HEK293T (cell line): ENCODE measurements at regions not wholly inside any gene's neighbourhood (a gene's known extent, or its start where the extent isn't known, plus 50 kb on each side); places are given as distances from the start of the nearest gene placed in this dataset.

ENCODE experiments used
- BHLHE40 ChIP-seq: fragments of 450-650 bp; IDR thresholded peaks from 2 replicates; pipeline ENCODE4 v1.6.1; 2016; ENCODE audit warnings: mild to moderate bottlenecking, moderate library complexity, borderline replicate concordance
- CTBP1 ChIP-seq: fragments of 450-650 bp; IDR thresholded peaks from 2 replicates; pipeline ENCODE4 v1.6.1; 2016; ENCODE audit warnings: borderline replicate concordance
- ELF4 ChIP-seq: fragments of 450-650 bp; IDR thresholded peaks from 2 replicates; pipeline ENCODE4 v1.6.1; 2017; ENCODE audit warnings: antibody characterized with exemption
- FOXK2 ChIP-seq: fragments of 450-650 bp; IDR thresholded peaks from 2 replicates; pipeline ENCODE4 v1.6.1; 2016; ENCODE audit warnings: mild to moderate bottlenecking
- FOXM1 ChIP-seq: fragments of 450-650 bp; IDR thresholded peaks from 2 replicates; pipeline ENCODE4 v1.6.1; 2017; ENCODE audit warnings: mild to moderate bottlenecking, borderline replicate concordance
- HDGF ChIP-seq: fragments of 450-650 bp; IDR thresholded peaks from 2 replicates; pipeline ENCODE4 v1.6.1; 2017; ENCODE audit warnings: antibody characterized with exemption, borderline replicate concordance
- LEF1 ChIP-seq: fragments of 450-650 bp; IDR thresholded peaks from 2 replicates; pipeline ENCODE4 v1.6.1; 2017; ENCODE audit warnings: mild to moderate bottlenecking, borderline replicate concordance
- NFRKB ChIP-seq: fragments of 450-650 bp; IDR thresholded peaks from 2 replicates; pipeline ENCODE4 v1.6.1; 2016; ENCODE audit warnings: mild to moderate bottlenecking, moderate library complexity
- SP1 ChIP-seq: fragments of 450-650 bp; IDR thresholded peaks from 2 replicates; pipeline ENCODE4 v1.6.1; 2017
- SUZ12 ChIP-seq: fragments of 450-650 bp; IDR thresholded peaks from 2 replicates; pipeline ENCODE4 v1.6.1; 2016; ENCODE audit warnings: mild to moderate bottlenecking
- TARDBP ChIP-seq: fragments of 450-650 bp; IDR thresholded peaks from 2 replicates; pipeline ENCODE4 v1.6.1; 2016
- ZNF384 ChIP-seq: fragments of 450-650 bp; IDR thresholded peaks from 2 replicates; pipeline ENCODE4 v1.6.1; 2016

- TF ChIP-seq NFRKB (no peak), FOXM1 (no peak), FOXK2 (no peak), ZNF384 (no peak), BHLHE40 (no peak), TARDBP (no peak), LEF1 (no peak), ELF4 (no peak), SP1 (no peak), CTBP1 (no peak), SUZ12 (no peak), HDGF (no peak)
Observed at GRCh38 chr1:38253314-38253713, 206.7 kb upstream of the POU3F1 start.
